GM12873 (cell line): ENCODE measurements at regions not wholly inside any gene's neighbourhood (a gene's known extent, or its start where the extent isn't known, plus 50 kb on each side); places are given as distances from the start of the nearest gene placed in this dataset.

Source experiments
- CTCF ChIP-seq: IDR thresholded peaks from 2 replicates; pipeline ENCODE4 v1.5.1; 2012; ENCODE audit warnings: low read depth, mild to moderate bottlenecking, moderate library complexity, low read length, control low read depth; ENCODE audit not compliant: insufficient read depth; ENCODE audit errors: missing control alignments

GRCh38 chr2:155256803-155257202 is 558.3 kb downstream of the KCNJ3 start:
- peak; percentile 31 for TF ChIP-seq CTCF

DNA sequence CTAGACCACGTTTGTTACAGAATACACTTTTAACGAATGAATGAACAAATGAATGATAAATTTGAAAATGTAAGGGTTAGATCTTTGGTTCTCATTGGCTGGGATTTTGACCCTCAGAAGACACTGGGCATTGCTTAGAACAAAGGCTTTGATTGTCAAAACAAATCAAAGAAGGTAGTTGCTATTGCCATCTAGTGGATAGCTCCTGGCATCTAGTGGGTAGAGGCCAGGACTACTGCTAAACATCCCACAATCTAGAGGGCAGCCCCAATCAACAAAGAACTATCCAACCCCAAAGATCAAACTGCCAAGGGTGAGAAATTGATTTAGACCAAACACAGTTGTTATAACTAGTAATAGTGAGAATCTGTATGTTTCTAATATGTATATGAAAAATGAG is 552.3 kb downstream of the KCNJ3 start:
- TF ChIP-seq CTCF = peak; percentile 54

DNA sequence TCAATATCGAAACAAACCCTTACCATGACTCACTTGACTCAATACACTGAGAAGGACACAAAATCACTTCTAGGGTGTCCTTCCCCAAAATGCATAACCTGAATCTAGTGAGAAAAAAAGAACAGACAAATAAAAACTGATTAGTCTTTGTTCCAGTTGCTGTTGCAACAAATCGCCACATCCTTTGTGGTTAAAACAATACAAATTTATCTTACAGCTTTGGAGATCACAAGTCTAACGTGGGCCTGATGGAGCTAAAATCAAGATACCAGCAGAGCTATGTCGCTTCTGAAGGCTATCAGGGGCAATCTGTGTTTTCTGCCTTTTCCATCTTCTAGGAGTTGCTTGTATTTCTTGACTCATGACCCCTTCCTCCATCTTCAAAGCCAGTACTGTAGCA is 541.7 kb downstream of the KCNJ3 start:
- no peak for TF ChIP-seq CTCF

- TF ChIP-seq CTCF = no peak
Observed at GRCh38 chr2:155235710-155236109, 537.2 kb downstream of the KCNJ3 start.

DNA sequence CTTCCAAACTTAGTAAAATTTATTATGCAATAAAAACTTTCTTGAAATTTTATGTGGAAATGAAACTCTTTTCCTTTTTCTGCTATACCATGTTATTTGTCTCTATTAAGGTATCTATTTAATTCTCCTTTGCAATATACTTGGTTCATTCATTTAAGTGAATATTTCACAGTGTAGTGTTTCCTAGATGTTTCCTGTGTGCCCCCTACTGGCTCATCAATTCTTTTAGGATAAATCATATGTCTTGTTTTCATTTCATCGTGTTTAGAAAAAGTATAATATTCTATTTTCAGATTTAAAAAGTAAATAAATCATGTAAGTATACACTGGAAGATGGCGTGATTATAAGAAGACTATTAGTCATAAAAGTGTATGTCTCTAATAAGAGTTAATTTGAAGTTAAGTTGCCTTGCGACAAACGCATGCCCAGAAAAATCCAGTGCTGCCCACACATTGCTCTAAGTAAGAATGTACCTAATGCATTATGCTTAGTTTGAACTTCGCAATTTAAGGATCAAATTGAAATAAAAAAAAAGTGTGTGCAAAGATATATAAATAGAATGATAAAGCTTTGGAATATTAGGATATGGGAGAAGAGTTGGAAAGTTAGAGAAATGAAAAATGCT is 525.4 kb downstream of the KCNJ3 start:
- peak; percentile 38 for TF ChIP-seq CTCF

DNA sequence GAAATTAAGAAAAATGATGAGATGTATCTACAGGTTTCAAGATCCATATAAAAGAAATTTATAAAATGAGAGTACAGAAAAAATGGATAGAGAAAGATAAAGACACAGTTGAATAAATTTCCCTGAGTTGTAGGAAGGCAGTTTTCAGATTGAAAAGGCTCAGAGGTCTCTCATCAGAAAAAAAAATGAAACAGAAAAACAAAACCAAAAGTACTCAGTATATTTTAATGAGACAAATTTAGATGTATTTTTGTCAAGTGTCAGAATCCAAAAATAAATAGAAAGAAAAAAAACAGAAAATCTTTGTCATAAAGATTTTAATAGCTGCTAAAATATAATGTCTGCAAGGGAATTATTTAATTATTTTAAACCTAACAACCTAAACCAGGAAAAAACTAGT is 520.5 kb downstream of the KCNJ3 start:
- TF ChIP-seq CTCF = no peak

DNA sequence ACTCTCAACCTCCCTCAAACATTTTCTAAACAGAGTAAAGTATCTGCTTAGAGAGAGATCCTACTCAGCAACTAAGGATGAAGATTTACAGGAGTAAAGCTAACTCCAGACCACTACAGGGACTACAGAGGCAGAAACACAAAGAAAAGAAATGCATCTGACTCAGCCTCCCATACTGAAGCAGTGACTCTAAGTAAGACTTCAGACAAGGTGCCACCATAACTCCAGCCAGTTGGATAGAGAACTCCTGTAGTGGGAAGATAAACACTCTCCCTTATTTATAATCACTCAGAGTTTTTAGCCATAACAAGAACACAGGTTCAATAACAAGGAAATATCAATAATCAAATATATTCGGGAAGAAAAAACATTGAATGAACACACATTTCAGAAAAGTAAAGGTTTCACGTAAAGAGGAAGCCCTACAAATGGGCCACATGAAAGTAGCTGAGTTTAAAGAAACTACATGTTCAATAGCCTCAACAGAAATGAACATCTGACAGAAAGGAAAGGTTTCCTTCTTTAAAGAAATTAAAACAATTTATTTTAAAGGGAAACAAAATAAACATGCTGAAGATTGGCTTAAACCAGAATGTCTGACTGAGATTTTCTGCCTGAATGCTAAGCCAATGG is 519.9 kb downstream of the KCNJ3 start:
- no peak for TF ChIP-seq CTCF
